ENCODE measurements at regions not wholly inside any gene's neighbourhood (a gene's known extent, or its start where the extent isn't known, plus 50 kb on each side); places are given as distances from the start of the nearest gene placed in this dataset.

- Mint-ChIP-seq H3K36me3 (ENCODE audit: low read depth) (no peaks in the 10 kb centered on the region), H3K4me3 (no peak overlapping the region), H3K9me3 (peaks cover 15% of the 10 kb centered on the region), H3K4me1 (ENCODE audit: low read depth) (no peaks in the 10 kb centered on the region), H3K27me3 (no peaks in the 10 kb centered on the region), H3K27ac (no peak overlapping the region)
- Histone ChIP-seq H3K4me3 (ENCODE audit: low read length) (no peak overlapping the region), H3K27ac (ENCODE audit: low read depth in 1 of 2, low read length in 2 of 2) (no peak overlapping the region), H3K9me3 (ENCODE audit: control insufficient read depth in 1 of 2, insufficient read depth in 1 of 2, low read length in 2 of 2) (no peaks in the 10 kb centered on the region), H3K27me3 (ENCODE audit: control insufficient read depth in 1 of 2, insufficient read depth in 2 of 2, low read length in 2 of 2) (no peaks in the 10 kb centered on the region), H3K4me1 (ENCODE audit: insufficient read depth, low read length) (no peaks in the 10 kb centered on the region), H3K36me3 (ENCODE audit: insufficient read depth, low read length) (no peaks in the 10 kb centered on the region)
- POLR2A ChIA-PET: no interaction called here
- TF ChIP-seq CTCF (IDR thresholded peaks at IDR 0.05): no peak
- intact Hi-C loops (cut with DNase I, micrococcal nuclease): no loop called here
- CTCF ChIA-PET: no interaction called here
- DNase-seq (no peak), ATAC-seq (ENCODE audit: poor library complexity) (no peak)
These were observed 713.5 kb downstream of the SORCS1 start for GRCh38 chr10:106450966-106451365.

- no peaks in the 10 kb centered on the region for H3K27me3 Mint-ChIP-seq
- no peaks in the 10 kb centered on the region for H3K36me3 Mint-ChIP-seq (ENCODE audit: low read depth)
- H3K36me3 ChIP-seq (ENCODE audit: insufficient read depth, low read length): no peaks in the 10 kb centered on the region
- intact Hi-C loops (cut with DNase I, micrococcal nuclease): no loop called here
- no peak for DNase-seq
- no peak for ATAC-seq (ENCODE audit: poor library complexity)
- no peak overlapping the region for H3K27ac ChIP-seq (ENCODE audit: low read depth in 1 of 2, low read length in 2 of 2)
- ChIA-PET POLR2A (no interaction called here), CTCF (no interaction called here)
- H3K4me1 Mint-ChIP-seq (ENCODE audit: low read depth): no peaks in the 10 kb centered on the region
- H3K4me3 ChIP-seq (ENCODE audit: low read length): no peak overlapping the region
- TF ChIP-seq CTCF (IDR thresholded peaks at IDR 0.05): no peak
- no peak overlapping the region for H3K4me3 Mint-ChIP-seq
- no peak overlapping the region for H3K27ac Mint-ChIP-seq
- peaks cover 19% of the 10 kb centered on the region for H3K9me3 Mint-ChIP-seq
- H3K4me1 ChIP-seq (ENCODE audit: insufficient read depth, low read length): no peaks in the 10 kb centered on the region
- no peaks in the 10 kb centered on the region for H3K9me3 ChIP-seq (ENCODE audit: control insufficient read depth in 1 of 2, insufficient read depth in 1 of 2, low read length in 2 of 2)
- no peaks in the 10 kb centered on the region for H3K27me3 ChIP-seq (ENCODE audit: control insufficient read depth in 1 of 2, insufficient read depth in 2 of 2, low read length in 2 of 2)
These were observed 717.6 kb downstream of the SORCS1 start for GRCh38 chr10:106446920-106447319.

GRCh38 chr10:106442223-106442622 is 722.3 kb downstream of the SORCS1 start:
- intact Hi-C loops (cut with DNase I, micrococcal nuclease): no loop called here
- no peak for TF ChIP-seq CTCF (IDR thresholded peaks at IDR 0.05)
- H3K9me3 ChIP-seq (ENCODE audit: control insufficient read depth in 1 of 2, insufficient read depth in 1 of 2, low read length in 2 of 2): no peaks in the 10 kb centered on the region
- peaks cover 22% of the 10 kb centered on the region for H3K9me3 Mint-ChIP-seq
- H3K4me3 Mint-ChIP-seq: no peak overlapping the region
- H3K27ac Mint-ChIP-seq: no peak overlapping the region
- H3K27ac ChIP-seq (ENCODE audit: low read depth in 1 of 2, low read length in 2 of 2): no peak overlapping the region
- ChIA-PET CTCF (no interaction called here), POLR2A (no interaction called here)
- no peaks in the 10 kb centered on the region for H3K4me1 ChIP-seq (ENCODE audit: insufficient read depth, low read length)
- no peaks in the 10 kb centered on the region for H3K36me3 Mint-ChIP-seq (ENCODE audit: low read depth)
- H3K27me3 Mint-ChIP-seq: no peaks in the 10 kb centered on the region
- H3K36me3 ChIP-seq (ENCODE audit: insufficient read depth, low read length): no peaks in the 10 kb centered on the region
- H3K4me3 ChIP-seq (ENCODE audit: low read length): no peak overlapping the region
- no peak for DNase-seq
- H3K4me1 Mint-ChIP-seq (ENCODE audit: low read depth): no peaks in the 10 kb centered on the region
- no peak for ATAC-seq (ENCODE audit: poor library complexity)
- no peaks in the 10 kb centered on the region for H3K27me3 ChIP-seq (ENCODE audit: control insufficient read depth in 1 of 2, insufficient read depth in 2 of 2, low read length in 2 of 2)
